ENCODE measurements at regions not wholly inside any gene's neighbourhood (a gene's known extent, or its start where the extent isn't known, plus 50 kb on each side); places are given as distances from the start of the nearest gene placed in this dataset.

DNA sequence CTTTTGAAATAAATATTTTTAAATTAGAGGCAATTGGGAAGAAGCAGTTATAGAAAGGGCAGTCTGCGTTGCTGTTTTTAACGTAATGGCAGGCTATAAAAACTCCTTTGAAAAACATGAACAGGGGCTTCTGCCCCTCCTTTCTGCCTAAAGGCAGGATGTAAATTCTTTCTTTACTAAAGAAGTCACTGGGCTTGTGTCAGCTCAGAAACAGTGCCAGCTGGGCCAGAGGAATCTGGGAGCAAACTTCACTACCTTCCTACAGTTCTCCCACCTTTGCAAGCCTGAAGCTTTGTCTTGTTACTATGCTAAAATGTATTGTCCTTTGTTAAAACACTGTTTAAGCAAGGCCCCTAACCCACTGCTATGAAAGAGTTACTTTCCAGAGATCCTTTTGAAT, 1664.8 kb downstream of the RPA4 start:
- Histone ChIP-seq H3K4me3 (ENCODE audit: low read length) (no peak overlapping the region), H3K36me3 (ENCODE audit: control insufficient read depth, insufficient read depth, low read length, severe bottlenecking) (no peaks in the 10 kb centered on the region), H3K4me1 (ENCODE audit: control insufficient read depth, insufficient read depth, low read length) (no peaks in the 10 kb centered on the region), H3K9ac (ENCODE audit: low read length) (no peak overlapping the region), H3K27me3 (replicated peaks; ENCODE audit: control insufficient read depth, insufficient read depth, low read length) (no peaks in the 10 kb centered on the region), H3K9me3 (ENCODE audit: control insufficient read depth, low read length) (peaks cover 5% of the 10 kb centered on the region)
- no peak for DNase-seq (ENCODE audit: low read depth)

DNA sequence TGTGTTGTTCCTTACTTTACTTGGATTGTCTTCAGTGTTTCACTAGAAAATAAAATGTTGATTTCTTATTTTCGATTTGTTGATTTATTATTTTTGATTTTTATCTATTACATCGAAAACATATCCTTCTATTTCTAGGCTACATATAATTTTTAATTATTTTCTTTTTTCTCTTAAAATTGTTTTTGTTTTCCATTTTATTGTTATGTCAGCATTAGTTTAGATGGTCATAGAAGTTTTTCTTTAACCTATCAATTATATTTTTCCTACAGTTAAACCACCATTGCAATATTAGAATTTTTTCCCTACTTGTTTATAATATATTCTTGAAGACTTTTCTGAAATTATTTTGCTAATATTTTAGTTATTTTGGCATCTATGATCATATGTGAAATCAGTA, 1685.1 kb downstream of the RPA4 start:
- H3K9ac ChIP-seq (ENCODE audit: low read length) = no peak overlapping the region
- no peaks in the 10 kb centered on the region for H3K4me1 ChIP-seq (ENCODE audit: control insufficient read depth, insufficient read depth, low read length)
- peaks cover 3% of the 10 kb centered on the region for H3K9me3 ChIP-seq (ENCODE audit: control insufficient read depth, low read length)
- no peaks in the 10 kb centered on the region for H3K36me3 ChIP-seq (ENCODE audit: control insufficient read depth, insufficient read depth, low read length, severe bottlenecking)
- no peak for DNase-seq (ENCODE audit: low read depth)
- no peak overlapping the region for H3K4me3 ChIP-seq (ENCODE audit: low read length)
- H3K27me3 ChIP-seq (replicated peaks; ENCODE audit: control insufficient read depth, insufficient read depth, low read length) = peaks cover 9% of the 10 kb centered on the region

DNA sequence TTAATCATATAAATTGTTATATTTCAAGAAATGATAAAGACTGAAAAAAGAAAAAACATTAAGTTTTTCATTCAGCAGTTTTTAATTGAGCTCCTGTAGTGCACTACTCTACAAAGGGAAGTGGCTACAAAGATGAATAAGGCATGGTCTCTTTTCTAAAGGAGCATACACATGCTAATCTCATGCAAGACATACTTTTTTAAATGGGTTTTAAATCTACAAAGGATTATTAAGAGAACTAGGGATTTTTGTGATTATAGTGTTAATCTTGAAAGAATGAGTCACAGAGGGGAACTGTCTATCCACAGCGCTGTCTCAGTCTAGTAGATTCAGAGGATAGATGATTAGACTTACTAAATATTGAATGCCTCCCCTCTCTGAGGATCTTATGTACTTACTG, 1722.2 kb downstream of the RPA4 start:
- Histone ChIP-seq H3K4me3 (ENCODE audit: low read length) (no peak overlapping the region), H3K9me3 (ENCODE audit: control insufficient read depth, low read length) (no peaks in the 10 kb centered on the region), H3K4me1 (ENCODE audit: control insufficient read depth, insufficient read depth, low read length) (no peaks in the 10 kb centered on the region), H3K9ac (ENCODE audit: low read length) (no peak overlapping the region), H3K36me3 (ENCODE audit: control insufficient read depth, insufficient read depth, low read length, severe bottlenecking) (no peaks in the 10 kb centered on the region), H3K27me3 (replicated peaks; ENCODE audit: control insufficient read depth, insufficient read depth, low read length) (peaks cover 10% of the 10 kb centered on the region)
- no peak for DNase-seq (ENCODE audit: low read depth)

DNA sequence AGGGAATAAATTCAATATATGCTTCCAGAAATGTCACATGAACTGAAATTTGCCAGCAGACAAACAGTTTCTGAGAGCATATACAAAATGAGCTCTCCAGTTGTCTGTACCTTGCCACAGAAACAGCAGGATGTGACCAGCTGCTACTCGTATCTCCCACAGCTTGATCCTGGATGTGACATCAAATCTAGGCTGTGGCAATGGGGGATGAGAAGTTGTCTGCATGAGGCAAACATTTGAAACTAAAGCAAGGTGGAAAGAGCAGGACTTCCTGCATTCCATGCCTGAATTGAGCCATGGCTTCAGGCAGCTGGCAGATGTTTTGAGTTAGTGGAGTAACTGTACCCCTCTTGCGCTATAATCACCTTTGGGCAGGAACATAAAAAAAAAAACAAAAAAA, 1724.0 kb downstream of the RPA4 start:
- H3K4me1 ChIP-seq (ENCODE audit: control insufficient read depth, insufficient read depth, low read length) = no peaks in the 10 kb centered on the region
- no peak for DNase-seq (ENCODE audit: low read depth)
- no peaks in the 10 kb centered on the region for H3K9me3 ChIP-seq (ENCODE audit: control insufficient read depth, low read length)
- H3K9ac ChIP-seq (ENCODE audit: low read length) = no peak overlapping the region
- H3K4me3 ChIP-seq (ENCODE audit: low read length) = no peak overlapping the region
- no peaks in the 10 kb centered on the region for H3K36me3 ChIP-seq (ENCODE audit: control insufficient read depth, insufficient read depth, low read length, severe bottlenecking)
- peaks cover 10% of the 10 kb centered on the region for H3K27me3 ChIP-seq (replicated peaks; ENCODE audit: control insufficient read depth, insufficient read depth, low read length)

DNA sequence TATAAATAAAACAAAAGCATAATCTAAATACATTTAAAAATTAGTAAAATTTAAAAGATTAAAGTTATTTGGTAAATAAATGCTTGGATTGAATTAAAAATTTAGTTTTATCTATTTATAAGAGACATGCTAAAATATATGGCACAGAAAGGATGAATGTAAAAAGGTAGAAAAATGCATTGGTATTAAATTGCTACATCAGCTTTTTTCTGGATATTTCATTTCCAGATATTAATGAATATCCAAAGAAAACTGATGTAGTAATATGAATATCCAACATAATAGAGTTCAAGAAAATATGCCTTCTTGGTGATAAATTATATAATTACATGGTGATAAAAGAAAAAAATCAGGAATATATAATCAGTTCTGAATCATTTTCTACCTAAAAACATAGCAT, 1743.9 kb downstream of the RPA4 start:
- H3K36me3 ChIP-seq (ENCODE audit: control insufficient read depth, insufficient read depth, low read length, severe bottlenecking) = no peaks in the 10 kb centered on the region
- no peaks in the 10 kb centered on the region for H3K4me1 ChIP-seq (ENCODE audit: control insufficient read depth, insufficient read depth, low read length)
- no peak overlapping the region for H3K9ac ChIP-seq (ENCODE audit: low read length)
- no peaks in the 10 kb centered on the region for H3K9me3 ChIP-seq (ENCODE audit: control insufficient read depth, low read length)
- no peak for DNase-seq (ENCODE audit: low read depth)
- peaks cover 5% of the 10 kb centered on the region for H3K27me3 ChIP-seq (replicated peaks; ENCODE audit: control insufficient read depth, insufficient read depth, low read length)
- H3K4me3 ChIP-seq (ENCODE audit: low read length) = no peak overlapping the region

DNA sequence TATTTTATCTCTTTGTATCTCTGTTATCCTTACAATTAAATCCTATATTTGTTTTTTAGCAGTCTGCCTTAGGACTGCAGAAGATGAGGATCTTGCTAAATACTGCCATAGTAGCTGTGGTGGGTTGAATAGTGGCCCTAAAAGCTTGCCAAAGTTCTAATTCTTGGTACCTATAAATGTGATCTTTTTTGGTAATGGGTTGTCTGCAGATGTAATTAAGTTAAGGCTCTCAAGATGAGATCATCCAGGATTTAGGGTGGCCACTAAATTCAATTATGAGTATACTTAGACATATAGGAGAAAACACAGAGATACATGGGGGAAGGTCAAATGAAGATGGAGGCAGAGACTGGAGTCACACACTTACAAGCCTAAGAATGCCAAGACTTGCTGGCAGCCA, 1753.7 kb downstream of the RPA4 start:
- DNase-seq (ENCODE audit: low read depth) = no peak
- H3K36me3 ChIP-seq (ENCODE audit: control insufficient read depth, insufficient read depth, low read length, severe bottlenecking) = no peaks in the 10 kb centered on the region
- H3K4me1 ChIP-seq (ENCODE audit: control insufficient read depth, insufficient read depth, low read length) = no peaks in the 10 kb centered on the region
- peaks cover 16% of the 10 kb centered on the region for H3K9me3 ChIP-seq (ENCODE audit: control insufficient read depth, low read length)
- no peak overlapping the region for H3K4me3 ChIP-seq (ENCODE audit: low read length)
- no peak overlapping the region for H3K9ac ChIP-seq (ENCODE audit: low read length)
- no peaks in the 10 kb centered on the region for H3K27me3 ChIP-seq (replicated peaks; ENCODE audit: control insufficient read depth, insufficient read depth, low read length)

DNA sequence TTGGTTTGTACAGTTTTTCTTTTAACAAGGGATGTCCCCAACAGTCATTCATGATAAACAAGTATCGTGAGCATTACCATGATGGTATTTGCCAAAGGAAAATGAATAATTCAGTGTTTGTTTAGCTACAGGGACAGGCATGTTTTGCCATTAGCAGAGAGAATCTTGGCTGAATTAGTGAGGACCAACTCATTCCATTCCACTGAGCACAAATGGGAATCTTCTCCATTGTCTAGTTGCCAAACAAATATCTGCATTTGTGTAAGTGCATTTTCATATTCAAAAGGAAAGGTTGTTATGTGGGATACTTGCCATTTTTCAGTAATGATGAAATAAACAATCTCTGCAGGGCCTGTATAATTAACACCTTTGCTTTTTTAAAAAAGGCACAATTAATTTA, 1762.6 kb downstream of the RPA4 start:
- no peak overlapping the region for H3K4me3 ChIP-seq (ENCODE audit: low read length)
- no peak overlapping the region for H3K9ac ChIP-seq (ENCODE audit: low read length)
- H3K27me3 ChIP-seq (replicated peaks; ENCODE audit: control insufficient read depth, insufficient read depth, low read length) = peaks cover 5% of the 10 kb centered on the region
- DNase-seq (ENCODE audit: low read depth) = no peak
- H3K9me3 ChIP-seq (ENCODE audit: control insufficient read depth, low read length) = peaks cover 6% of the 10 kb centered on the region
- H3K36me3 ChIP-seq (ENCODE audit: control insufficient read depth, insufficient read depth, low read length, severe bottlenecking) = no peaks in the 10 kb centered on the region
- H3K4me1 ChIP-seq (ENCODE audit: control insufficient read depth, insufficient read depth, low read length) = no peaks in the 10 kb centered on the region

DNA sequence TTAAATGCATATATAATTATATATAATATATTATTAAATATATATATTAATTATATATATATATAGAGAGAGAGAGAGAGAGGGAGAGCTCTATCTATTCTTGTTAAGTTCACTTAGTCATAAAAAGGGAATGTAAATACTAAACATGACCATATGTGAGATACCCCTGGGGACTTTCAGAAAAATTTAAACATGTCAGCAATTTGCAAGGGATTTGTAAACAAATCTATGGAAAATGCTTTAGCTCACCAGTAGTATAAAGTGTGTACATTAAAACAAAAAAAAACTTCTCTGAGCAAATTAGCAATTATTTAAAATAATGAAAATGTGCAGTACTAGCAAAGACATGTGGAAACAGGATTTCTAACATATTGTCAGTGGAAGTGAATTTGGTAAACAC, 1755.5 kb downstream of the PCDH19 start:
- peaks cover 6% of the 10 kb centered on the region for H3K27me3 ChIP-seq (replicated peaks; ENCODE audit: control insufficient read depth, insufficient read depth, low read length)
- no peaks in the 10 kb centered on the region for H3K4me1 ChIP-seq (ENCODE audit: control insufficient read depth, insufficient read depth, low read length)
- H3K9me3 ChIP-seq (ENCODE audit: control insufficient read depth, low read length) = peaks cover 6% of the 10 kb centered on the region
- no peak overlapping the region for H3K9ac ChIP-seq (ENCODE audit: low read length)
- no peak for DNase-seq (ENCODE audit: low read depth)
- no peak overlapping the region for H3K4me3 ChIP-seq (ENCODE audit: low read length)
- no peaks in the 10 kb centered on the region for H3K36me3 ChIP-seq (ENCODE audit: control insufficient read depth, insufficient read depth, low read length, severe bottlenecking)

Measured in adipocyte (in vitro differentiated cells).